ENCODE measurements at regions not wholly inside any gene's neighbourhood (a gene's known extent, or its start where the extent isn't known, plus 50 kb on each side); places are given as distances from the start of the nearest gene placed in this dataset.

DNA sequence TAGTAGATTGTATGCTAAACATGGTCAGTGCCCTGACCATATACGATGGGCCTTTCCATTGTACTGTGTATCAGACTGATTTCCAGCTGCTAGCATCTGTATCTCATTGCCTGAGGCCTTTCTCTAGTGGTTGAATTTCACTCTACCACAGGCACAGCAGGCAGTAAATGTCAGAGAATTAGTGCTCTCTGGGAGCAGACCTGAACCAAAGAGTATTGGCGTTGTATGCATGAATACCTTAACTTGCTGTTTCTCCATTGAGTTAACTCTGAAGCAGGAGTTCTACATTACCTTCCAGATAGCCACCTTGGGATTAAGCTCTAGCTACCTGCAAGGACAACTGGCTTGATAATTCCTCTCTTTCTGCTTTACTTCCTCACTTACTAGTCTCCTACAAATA lies 439.2 kb upstream of the EPHA3 start:
- H3K14ac ChIP-seq (replicated peaks; ENCODE audit: low read depth, low read length): no peak overlapping the region
- dilution Hi-C loops (cut with HindIII; ENCODE audit: low sequenced_read_pairs, unreplicated experiment): no loop called here
- H4K20me1 ChIP-seq (ENCODE audit: insufficient read depth, low read length): no peaks in the 10 kb centered on the region
- H2BK15ac ChIP-seq (ENCODE audit: low read depth, low read length): no peak overlapping the region
- POLR2A ChIA-PET (ENCODE audit: unreplicated experiment): no interaction called here
- CTCF ChIA-PET: no interaction called here
- H3K4me1 ChIP-seq (ENCODE audit: control insufficient read depth, insufficient read depth, low read length): no peaks in the 10 kb centered on the region
- H3K27me3 ChIP-seq (ENCODE audit: control insufficient read depth, insufficient read depth, low read length): no peaks in the 10 kb centered on the region
- H2BK120ac ChIP-seq (ENCODE audit: low read depth, low read length): no peak overlapping the region
- H3K18ac ChIP-seq (ENCODE audit: low read depth, low read length): no peak overlapping the region
- H3K79me1 ChIP-seq (ENCODE audit: low read depth in 1 of 2, low read length in 2 of 2): no peaks in the 10 kb centered on the region
- BruUV-seq (replicated peaks): no TSS peak
- no peak overlapping the region for H3K9ac ChIP-seq (ENCODE audit: low read depth, low read length)
- no peak overlapping the region for H3K4ac ChIP-seq (ENCODE audit: low read depth, low read length)
- H2AK9ac ChIP-seq (replicated peaks; ENCODE audit: low read depth, low read length, poor library complexity): no peak overlapping the region
- H3K23ac ChIP-seq (ENCODE audit: low read depth, low read length): no peak overlapping the region
- no peak overlapping the region for H4K8ac ChIP-seq (ENCODE audit: low read depth in 2 of 2, low read length in 2 of 2)
- intact Hi-C loops (cut with micrococcal nuclease): no loop called here
- H3K9me3 ChIP-seq (ENCODE audit: control insufficient read depth, insufficient read depth, low read length): no peaks in the 10 kb centered on the region
- in situ Hi-C loops (cut with MboI; ENCODE audit: low sequenced_read_pairs): no loop called here
- no peak overlapping the region for H3K4me2 ChIP-seq (ENCODE audit: low read depth, low read length)
- DNase-seq (no peak), ATAC-seq (ENCODE audit: low read depth) (no peak)
- no peak overlapping the region for H3K4me3 ChIP-seq (ENCODE audit: insufficient read depth, low read depth, low read length)
- no peaks in the 10 kb centered on the region for H3K36me3 ChIP-seq (ENCODE audit: control insufficient read depth, insufficient read depth, low read length)
- no CpG with 5 or more reads among the region's 2 CpGs for WGBS, 2 experiments (ENCODE audit: extremely low coverage in 2 of 2, insufficient read length in 1 of 2)
- H2BK5ac ChIP-seq (ENCODE audit: low read depth, low read length, poor library complexity, severe bottlenecking): no peak overlapping the region
- H4K5ac ChIP-seq (ENCODE audit: low read depth, low read length): no peak overlapping the region
- H2AFZ ChIP-seq (replicated peaks; ENCODE audit: low read length, poor library complexity): no peak overlapping the region
- H3K9me1 ChIP-seq (ENCODE audit: insufficient read depth, low read length): no peaks in the 10 kb centered on the region
- TF ChIP-seq CEBPB (IDR thresholded peaks at IDR 0.05; ENCODE audit: low read depth, low read length) (no peak), RCOR1 (IDR thresholded peaks at IDR 0.05; ENCODE audit: insufficient replicate concordance, low read length) (no peak), NFE2L2 (IDR thresholded peaks at IDR 0.05; ENCODE audit: low read depth, low read length) (no peak), MAZ (IDR thresholded peaks at IDR 0.05; ENCODE audit: borderline replicate concordance, low read depth, low read length) (no peak), ELK1 (IDR thresholded peaks at IDR 0.05; ENCODE audit: borderline replicate concordance, low read depth, low read length) (no peak), RAD21 (IDR thresholded peaks at IDR 0.05; ENCODE audit: low read length) (no peak), POLR2A (IDR thresholded peaks at IDR 0.05; ENCODE audit: low read depth, low read length) (no peak), FOS (IDR thresholded peaks at IDR 0.05; ENCODE audit: low read depth, low read length) (no peak), BHLHE40 (IDR thresholded peaks at IDR 0.05; ENCODE audit: low read depth, low read length) (no peak)
- TF ChIP-seq, protein P1, sequence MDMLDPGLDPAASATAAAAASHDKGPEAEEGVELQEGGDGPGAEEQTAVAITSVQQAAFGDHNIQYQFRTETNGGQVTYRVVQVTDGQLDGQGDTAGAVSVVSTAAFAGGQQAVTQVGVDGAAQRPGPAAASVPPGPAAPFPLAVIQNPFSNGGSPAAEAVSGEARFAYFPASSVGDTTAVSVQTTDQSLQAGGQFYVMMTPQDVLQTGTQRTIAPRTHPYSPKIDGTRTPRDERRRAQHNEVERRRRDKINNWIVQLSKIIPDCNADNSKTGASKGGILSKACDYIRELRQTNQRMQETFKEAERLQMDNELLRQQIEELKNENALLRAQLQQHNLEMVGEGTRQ (IDR thresholded peaks at IDR 0.05; ENCODE audit: low read depth, low read length): no peak
- no peak overlapping the region for H3K27ac ChIP-seq (ENCODE audit: insufficient read depth, low read length)
- H2BK20ac ChIP-seq (ENCODE audit: low read depth, low read length): no peak overlapping the region
- no peak overlapping the region for H2AK5ac ChIP-seq (ENCODE audit: low read depth, low read length)
- no peak overlapping the region for H3K56ac ChIP-seq (ENCODE audit: extremely low read depth, insufficient read depth, low read length)
- no peak overlapping the region for H4K91ac ChIP-seq (ENCODE audit: insufficient read depth, low read depth, low read length)

Data from IMR-90 (cell line).